MM.1S (cell line): ENCODE measurements at regions not wholly inside any gene's neighbourhood (a gene's known extent, or its start where the extent isn't known, plus 50 kb on each side); places are given as distances from the start of the nearest gene placed in this dataset.

Experiments used
- EZH2 ChIP-seq: fragments of 300-600 bp; sonication (generic); optimal IDR thresholded peaks from 2 replicates; pipeline ENCODE3; 2017; ENCODE audit warnings: low read depth, mild to moderate bottlenecking, antibody characterized with exemption, low read length, mixed read lengths
- EZH2phosphoT487 ChIP-seq: fragments of 300-600 bp; sonication (generic); IDR thresholded peaks from 2 replicates; pipeline ENCODE4 v1.6.1; 2018; ENCODE audit warnings: antibody characterized with exemption, low read length
- TF ChIP-seq, protein P1 (sequence below): fragments of 300-600 bp; sonication (generic); IDR thresholded peaks from 2 replicates; pipeline ENCODE4 v1.5.1; 2016; ENCODE audit warnings: antibody characterized with exemption, low read length, mixed read lengths

DNA sequence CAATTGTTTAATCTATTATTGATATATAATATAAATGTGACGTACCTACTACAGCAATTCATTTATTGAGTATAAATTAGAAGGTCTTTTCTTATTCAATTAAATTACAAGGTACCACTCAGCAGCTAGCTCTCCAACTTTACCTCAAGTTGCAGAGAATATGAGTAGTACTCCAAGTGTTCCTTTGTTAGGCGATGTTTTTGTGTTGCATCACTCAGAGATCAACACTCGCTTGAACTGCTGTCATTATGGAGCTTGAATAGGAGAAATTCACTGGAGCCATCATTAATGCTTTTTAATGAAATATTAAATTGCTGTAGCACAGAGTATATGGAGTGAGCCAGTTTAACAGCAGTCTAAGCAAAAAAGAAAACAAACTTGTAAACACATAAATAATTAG lies 320.0 kb downstream of the FSIP2 start:
- TF ChIP-seq EZH2phosphoT487 (no peak), EZH2 (no peak)
- TF ChIP-seq, protein P1, sequence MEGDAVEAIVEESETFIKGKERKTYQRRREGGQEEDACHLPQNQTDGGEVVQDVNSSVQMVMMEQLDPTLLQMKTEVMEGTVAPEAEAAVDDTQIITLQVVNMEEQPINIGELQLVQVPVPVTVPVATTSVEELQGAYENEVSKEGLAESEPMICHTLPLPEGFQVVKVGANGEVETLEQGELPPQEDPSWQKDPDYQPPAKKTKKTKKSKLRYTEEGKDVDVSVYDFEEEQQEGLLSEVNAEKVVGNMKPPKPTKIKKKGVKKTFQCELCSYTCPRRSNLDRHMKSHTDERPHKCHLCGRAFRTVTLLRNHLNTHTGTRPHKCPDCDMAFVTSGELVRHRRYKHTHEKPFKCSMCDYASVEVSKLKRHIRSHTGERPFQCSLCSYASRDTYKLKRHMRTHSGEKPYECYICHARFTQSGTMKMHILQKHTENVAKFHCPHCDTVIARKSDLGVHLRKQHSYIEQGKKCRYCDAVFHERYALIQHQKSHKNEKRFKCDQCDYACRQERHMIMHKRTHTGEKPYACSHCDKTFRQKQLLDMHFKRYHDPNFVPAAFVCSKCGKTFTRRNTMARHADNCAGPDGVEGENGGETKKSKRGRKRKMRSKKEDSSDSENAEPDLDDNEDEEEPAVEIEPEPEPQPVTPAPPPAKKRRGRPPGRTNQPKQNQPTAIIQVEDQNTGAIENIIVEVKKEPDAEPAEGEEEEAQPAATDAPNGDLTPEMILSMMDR = no peak
